Muscle layer of colon (tissue), 2 donors: ENCODE measurements at regions not wholly inside any gene's neighbourhood (a gene's known extent, or its start where the extent isn't known, plus 50 kb on each side); places are given as distances from the start of the nearest gene placed in this dataset.

Experiments
- H3K27ac ChIP-seq: one replicate; pipeline ENCODE4 v1.7.0; 2013; ENCODE audit warnings: low read depth, mild to moderate bottlenecking, low read length, moderate library complexity
- H3K27me3 ChIP-seq, 2 donors: one replicate each; pipeline ENCODE4 v1.7.0; 2013; ENCODE audit warnings: low read length in 2 of 2, mild to moderate bottlenecking in 2 of 2; ENCODE audit not compliant: insufficient read depth in 2 of 2, control insufficient read depth in 1 of 2
- H3K36me3 ChIP-seq: one replicate; pipeline ENCODE4 v1.7.0; 2013; ENCODE audit warnings: mild to moderate bottlenecking, low read length; ENCODE audit not compliant: insufficient read depth
- H3K4me1 ChIP-seq: one replicate; pipeline ENCODE4 v1.7.0; 2013; ENCODE audit warnings: mild to moderate bottlenecking, low read length; ENCODE audit not compliant: insufficient read depth
- H3K4me3 ChIP-seq, 2 donors: one replicate each; pipeline ENCODE4 v1.7.0; 2013; ENCODE audit warnings: low read length in 2 of 2, low read depth in 1 of 2, mild to moderate bottlenecking in 1 of 2, moderate library complexity in 1 of 2
- H3K9ac ChIP-seq: one replicate; pipeline ENCODE4 v1.7.0; 2013; ENCODE audit warnings: low read length
- H3K9me3 ChIP-seq: one replicate; pipeline ENCODE4 v1.7.0; 2013; ENCODE audit warnings: mild to moderate bottlenecking, low read length
- donor health status: abdominal sarcoma.
- donor health status: Adenocarcinoma of cecum.

GRCh38 chr10:4332764-4333458, 493.1 kb upstream of the AKR1E2 start:
- Histone ChIP-seq H3K27me3 (no peaks in the 10 kb centered on the region), H3K27ac (no peak overlapping the region), H3K4me1 (peaks cover 15% of the 10 kb centered on the region), H3K9ac (no peak overlapping the region), H3K9me3 (no peaks in the 10 kb centered on the region), H3K36me3 (no peaks in the 10 kb centered on the region), H3K4me3 (no peak overlapping the region)

GRCh38 chr10:4331150-4331549, 494.9 kb upstream of the AKR1E2 start:
- H3K9ac ChIP-seq, result no peak overlapping the region
- H3K9me3 ChIP-seq, result no peaks in the 10 kb centered on the region
- H3K4me3 ChIP-seq, result no peak overlapping the region
- no peaks in the 10 kb centered on the region for H3K36me3 ChIP-seq
- no peak overlapping the region for H3K27ac ChIP-seq
- H3K4me1 ChIP-seq, result peaks cover 15% of the 10 kb centered on the region
- H3K27me3 ChIP-seq, result no peaks in the 10 kb centered on the region

DNA sequence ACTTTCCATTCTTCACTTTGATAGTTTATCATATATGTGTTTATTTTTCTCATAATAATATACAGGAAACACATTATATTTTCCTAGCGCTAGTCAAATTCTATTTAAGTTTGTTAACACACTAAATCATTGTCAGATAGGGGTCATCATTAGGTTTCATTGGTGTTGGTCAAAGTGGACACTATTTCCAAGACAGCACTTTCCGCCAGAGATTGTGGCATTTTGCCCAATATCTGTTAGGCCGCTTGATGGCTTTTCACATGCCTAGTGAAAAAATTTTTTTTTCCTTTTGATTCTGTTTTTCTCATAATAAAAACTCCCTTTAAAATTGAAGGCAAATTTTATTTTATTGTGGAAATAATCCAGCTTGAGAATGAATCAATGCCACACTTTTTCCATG, 495.4 kb upstream of the AKR1E2 start:
- H3K36me3 ChIP-seq, result no peaks in the 10 kb centered on the region
- peaks cover 15% of the 10 kb centered on the region for H3K4me1 ChIP-seq
- H3K27me3 ChIP-seq, result no peaks in the 10 kb centered on the region
- no peak overlapping the region for H3K4me3 ChIP-seq
- no peak overlapping the region for H3K27ac ChIP-seq
- H3K9ac ChIP-seq, result no peak overlapping the region
- H3K9me3 ChIP-seq, result no peaks in the 10 kb centered on the region

DNA sequence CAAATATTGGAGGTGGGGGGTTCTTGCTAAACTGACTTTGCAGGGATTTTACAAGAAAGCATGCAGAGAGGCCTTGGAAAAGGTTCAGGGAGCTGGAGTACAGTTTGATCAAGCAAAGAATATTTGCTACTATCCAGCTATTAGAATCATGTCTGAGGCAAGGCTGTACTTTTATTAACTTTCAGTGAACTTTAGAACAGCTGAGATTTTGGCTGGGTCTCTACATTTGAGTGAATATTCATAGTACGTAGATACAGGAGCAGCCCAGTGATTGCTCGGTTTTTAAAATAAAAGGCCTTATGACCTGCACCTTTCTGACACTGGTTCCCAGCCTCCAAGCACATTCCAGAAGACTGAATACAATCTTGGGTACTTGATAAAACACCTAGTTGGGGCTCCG, 496.8 kb upstream of the AKR1E2 start:
- no peak overlapping the region for H3K27ac ChIP-seq
- no peaks in the 10 kb centered on the region for H3K36me3 ChIP-seq
- H3K4me1 ChIP-seq, result peaks cover 1% of the 10 kb centered on the region
- H3K9ac ChIP-seq, result no peak overlapping the region
- H3K9me3 ChIP-seq, result no peaks in the 10 kb centered on the region
- no peak overlapping the region for H3K4me3 ChIP-seq
- no peaks in the 10 kb centered on the region for H3K27me3 ChIP-seq

DNA sequence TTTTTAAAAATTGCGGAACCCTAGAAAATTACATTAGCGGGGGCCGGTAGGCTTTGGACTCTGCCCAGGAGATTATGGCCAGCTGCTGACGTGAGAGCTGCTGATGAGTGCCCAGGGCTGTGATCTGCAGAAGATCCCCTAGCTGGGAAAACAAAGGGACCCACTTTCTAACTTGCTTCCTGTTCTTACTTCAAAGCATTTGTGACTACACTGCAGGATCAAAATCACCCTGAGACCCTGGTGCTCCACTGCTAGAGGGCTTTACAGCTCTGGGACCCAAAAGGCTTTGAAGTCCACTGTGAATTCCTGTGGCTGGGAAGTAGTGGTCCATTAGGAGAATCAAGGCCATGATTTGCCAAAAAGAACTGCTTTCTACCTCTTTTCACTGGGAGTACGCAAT, 499.4 kb upstream of the AKR1E2 start:
- Histone ChIP-seq H3K9me3 (no peaks in the 10 kb centered on the region), H3K27me3 (no peaks in the 10 kb centered on the region), H3K36me3 (no peaks in the 10 kb centered on the region)

DNA sequence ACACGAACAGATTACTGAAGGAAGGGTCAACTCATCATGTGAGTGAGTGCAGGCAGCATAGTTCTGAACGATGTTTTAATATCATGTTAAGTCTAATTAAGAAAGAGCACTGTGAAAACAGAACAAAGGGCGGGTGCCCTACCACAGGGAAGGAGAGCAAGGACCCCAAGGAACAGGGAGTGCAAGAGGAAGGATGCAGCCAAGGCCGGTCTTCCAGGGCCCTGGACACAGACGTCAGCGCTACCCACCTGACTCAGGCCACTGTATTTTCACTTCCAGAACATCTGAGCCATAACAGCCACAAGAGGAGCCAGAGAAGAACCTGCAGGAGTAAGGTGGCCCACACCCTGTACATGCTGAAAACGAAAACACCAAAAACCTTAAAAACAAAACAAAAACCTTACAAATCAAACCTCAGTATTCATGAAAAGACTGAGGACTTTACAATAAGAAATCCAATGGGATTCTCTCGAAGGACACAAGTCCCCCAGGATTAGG, 506.1 kb upstream of the AKR1E2 start:
- Histone ChIP-seq H3K4me1 (no peaks in the 10 kb centered on the region), H3K27me3 (no peaks in the 10 kb centered on the region), H3K27ac (no peak overlapping the region), H3K4me3 (no peak overlapping the region), H3K36me3 (no peaks in the 10 kb centered on the region), H3K9ac (no peak overlapping the region), H3K9me3 (no peaks in the 10 kb centered on the region)

More for the DNA sequence above, 499.4 kb upstream of the AKR1E2 start:
- H3K4me3 ChIP-seq, result no peak overlapping the region
- no peak overlapping the region for H3K9ac ChIP-seq
- no peaks in the 10 kb centered on the region for H3K4me1 ChIP-seq
- no peak overlapping the region for H3K27ac ChIP-seq

GRCh38 chr10:4316161-4316810, 509.7 kb upstream of the AKR1E2 start:
- H3K27ac ChIP-seq, result no peak overlapping the region

DNA sequence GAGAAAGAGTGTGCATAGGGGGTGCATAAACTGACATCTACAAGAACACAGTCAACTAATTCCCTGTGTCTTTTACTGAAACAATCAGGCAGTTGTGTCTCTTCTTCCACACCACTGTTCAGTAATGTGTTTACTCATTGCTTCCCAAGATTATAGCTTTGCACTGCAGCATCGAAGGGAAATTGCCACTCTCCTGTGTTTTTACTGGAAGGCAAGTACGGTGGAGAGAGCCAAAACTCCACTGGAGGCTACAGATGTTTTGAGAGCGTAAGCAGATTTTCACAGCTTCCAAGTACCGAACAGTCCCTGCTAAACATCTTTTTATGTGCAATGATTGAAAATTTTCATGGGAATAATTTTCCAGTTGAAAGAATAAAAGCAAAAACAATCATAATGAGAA, 510.5 kb upstream of the AKR1E2 start:
- Histone ChIP-seq H3K9me3 (no peaks in the 10 kb centered on the region), H3K4me1 (no peaks in the 10 kb centered on the region), H3K36me3 (no peaks in the 10 kb centered on the region), H3K9ac (no peak overlapping the region), H3K27ac (no peak overlapping the region), H3K4me3 (no peak overlapping the region), H3K27me3 (no peaks in the 10 kb centered on the region)

More at GRCh38 chr10:4316161-4316810, 509.7 kb upstream of the AKR1E2 start:
- no peaks in the 10 kb centered on the region for H3K9me3 ChIP-seq
- H3K4me1 ChIP-seq, result no peaks in the 10 kb centered on the region
- H3K4me3 ChIP-seq, result no peak overlapping the region
- no peaks in the 10 kb centered on the region for H3K36me3 ChIP-seq
- no peak overlapping the region for H3K9ac ChIP-seq
- H3K27me3 ChIP-seq, result no peaks in the 10 kb centered on the region

DNA sequence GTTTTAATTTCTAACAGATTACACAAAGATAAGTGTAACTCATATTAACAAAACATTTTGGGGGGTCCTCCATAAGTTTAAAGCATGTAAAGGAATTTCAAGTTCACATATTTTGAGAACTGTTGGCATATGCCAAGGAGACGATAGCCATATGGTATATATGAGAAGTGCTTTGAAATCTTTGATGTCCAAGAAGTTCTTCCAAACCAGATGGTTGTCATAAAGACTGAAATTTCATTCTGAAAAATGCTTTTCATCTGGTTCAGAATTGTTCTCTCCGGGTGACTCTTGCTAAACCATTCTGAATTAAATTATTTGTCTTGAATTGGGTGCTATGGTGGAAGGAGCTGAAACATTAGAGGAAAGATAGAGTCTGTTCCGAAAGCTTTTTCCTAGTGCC, 513.0 kb upstream of the AKR1E2 start:
- Histone ChIP-seq H3K4me3 (no peak overlapping the region), H3K27ac (no peak overlapping the region), H3K9me3 (no peaks in the 10 kb centered on the region), H3K36me3 (no peaks in the 10 kb centered on the region), H3K4me1 (no peaks in the 10 kb centered on the region), H3K9ac (no peak overlapping the region), H3K27me3 (no peaks in the 10 kb centered on the region)

- no peak overlapping the region for H3K9ac ChIP-seq
- no peaks in the 10 kb centered on the region for H3K4me1 ChIP-seq
- H3K36me3 ChIP-seq, result no peaks in the 10 kb centered on the region
- H3K4me3 ChIP-seq, result no peak overlapping the region
- H3K27me3 ChIP-seq, result no peaks in the 10 kb centered on the region
- H3K27ac ChIP-seq, result no peak overlapping the region
- no peaks in the 10 kb centered on the region for H3K9me3 ChIP-seq
Measured at GRCh38 chr10:4312051-4312835, 513.8 kb upstream of the AKR1E2 start.

DNA sequence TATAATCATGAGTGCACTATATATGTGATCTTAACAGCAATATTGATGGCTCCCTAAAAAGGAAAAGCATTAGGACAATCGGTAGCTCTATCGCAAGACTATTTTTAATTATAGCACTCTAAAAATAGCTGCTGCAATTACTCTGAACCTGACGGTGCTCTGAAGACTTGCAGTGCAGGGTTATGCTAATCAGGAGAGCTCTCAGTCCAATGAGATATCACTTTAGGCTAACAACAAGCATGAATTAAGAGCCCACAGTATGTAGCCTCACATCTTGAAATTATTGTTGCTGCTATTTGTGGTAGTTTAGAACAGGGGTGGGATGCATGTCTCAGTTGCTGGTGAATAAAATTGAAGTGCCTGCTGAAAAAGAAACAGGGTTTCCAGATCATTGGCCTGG, 515.8 kb upstream of the AKR1E2 start:
- Histone ChIP-seq H3K9me3 (no peaks in the 10 kb centered on the region), H3K4me3 (no peak overlapping the region), H3K4me1 (no peaks in the 10 kb centered on the region), H3K27ac (no peak overlapping the region), H3K36me3 (no peaks in the 10 kb centered on the region), H3K9ac (no peak overlapping the region), H3K27me3 (no peaks in the 10 kb centered on the region)
